EH (cell line): ENCODE measurements at regions not wholly inside any gene's neighbourhood (a gene's known extent, or its start where the extent isn't known, plus 50 kb on each side); places are given as distances from the start of the nearest gene placed in this dataset.
"Not testable (repeated sequence)": the region's sequence is repeated elsewhere in the genome, so short reads cannot be mapped to it uniquely, and the experiment has no call there.

Experiments
- DNase-seq: peaks from one replicate; pipeline ENCODE4 v3.0.0-alpha.2; 2015; ENCODE audit warnings: low read depth

- DNase-seq = no peak
Observed at GRCh38 chr1:115181231-115181630, 91.9 kb upstream of the TSPAN2 start.

GRCh38 chr1:115179397-115180079, 90.2 kb upstream of the TSPAN2 start:
- DNase-seq = peak; percentile 99

DNA sequence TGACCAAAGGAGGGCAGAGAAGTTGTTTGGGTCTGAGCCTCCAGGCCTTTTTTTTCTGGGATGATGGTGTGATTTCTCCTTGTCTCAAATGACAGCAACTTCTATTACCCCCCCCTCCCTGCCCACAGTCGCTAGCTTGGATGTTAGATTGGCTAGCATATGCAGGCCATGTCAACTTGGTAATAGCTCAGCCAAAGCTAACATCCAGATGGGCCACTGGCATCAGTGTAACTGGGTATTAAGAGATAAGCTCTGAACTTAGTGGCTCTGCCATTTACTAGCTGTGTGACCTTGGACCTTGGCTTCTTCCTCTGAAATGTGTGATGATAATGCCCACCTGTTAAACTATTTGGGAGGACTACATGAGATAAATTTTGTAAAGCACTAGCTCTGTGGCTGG, 86.9 kb upstream of the TSPAN2 start:
- DNase-seq = no peak

GRCh38 chr1:115175596-115175995, 86.3 kb upstream of the TSPAN2 start:
- DNase-seq = no peak

DNA sequence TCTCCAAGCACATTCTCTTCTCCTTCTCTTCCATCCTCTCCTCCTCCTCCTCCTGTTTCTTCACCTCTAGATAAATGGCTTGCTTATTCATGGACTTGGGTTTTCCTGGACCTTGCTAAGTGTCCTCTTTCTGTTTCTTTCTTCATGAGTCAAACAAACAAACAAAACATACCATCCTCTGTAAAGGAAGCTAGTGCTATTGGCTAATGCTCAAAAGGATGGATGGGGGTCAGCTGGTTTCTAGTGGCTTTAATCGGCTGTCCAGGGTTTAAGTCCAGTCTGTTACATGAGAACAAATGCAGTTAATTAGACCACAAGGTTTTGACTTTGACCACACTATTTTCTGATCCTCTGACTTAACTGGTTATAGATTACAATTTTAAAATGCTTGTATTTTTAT, 83.8 kb upstream of the TSPAN2 start:
- DNase-seq = peak; percentile 78

- DNase-seq = no peak
Observed at GRCh38 chr1:115172270-115172669, 83.0 kb upstream of the TSPAN2 start.

DNA sequence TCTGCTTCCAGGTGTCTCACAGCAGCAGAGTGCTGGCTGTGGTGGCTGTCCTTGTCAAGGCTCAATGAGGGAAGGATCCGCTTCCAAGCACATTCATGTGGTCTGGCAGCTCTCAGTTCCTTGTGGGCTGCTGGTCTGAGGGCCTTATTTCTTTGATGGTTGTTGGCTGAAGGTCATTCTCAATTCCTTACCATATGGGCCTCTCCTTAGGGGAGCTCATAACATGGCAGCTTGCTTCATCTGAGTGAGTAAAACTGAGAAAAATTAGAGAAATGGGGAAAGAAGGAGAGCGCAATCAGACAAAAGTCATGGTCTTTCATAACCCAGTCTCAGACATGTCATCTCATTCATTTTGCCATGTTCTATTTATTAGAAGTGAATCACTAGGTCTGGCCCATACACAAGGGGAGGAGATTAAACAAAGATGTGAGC, 81.7 kb upstream of the TSPAN2 start:
- peak; percentile 34 for DNase-seq

DNA sequence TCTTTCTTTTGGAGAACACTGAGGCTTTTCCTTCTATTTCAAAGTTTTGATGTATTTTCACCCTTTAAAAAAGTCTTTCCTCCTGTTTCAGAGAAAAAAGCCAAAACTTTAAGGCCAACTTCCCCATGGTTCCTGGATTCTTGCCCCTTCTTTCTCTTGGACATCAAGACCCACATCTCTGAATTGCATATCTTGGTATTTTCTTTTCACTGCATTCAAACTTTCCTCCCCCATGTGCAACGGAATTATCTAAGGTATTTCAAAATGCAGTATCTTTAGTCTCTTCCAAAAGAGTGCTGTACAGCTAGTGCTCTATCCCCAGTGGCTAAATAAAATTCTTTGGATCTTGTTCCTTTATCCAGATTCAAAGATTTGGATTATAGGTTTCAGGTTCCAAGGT, 81.1 kb upstream of the TSPAN2 start:
- DNase-seq = no peak

- DNase-seq = peak; percentile 66
Observed at GRCh38 chr1:115168026-115168425, 78.7 kb upstream of the TSPAN2 start.

GRCh38 chr1:115166531-115167091, 77.3 kb upstream of the TSPAN2 start:
- peak; percentile 89 for DNase-seq

DNA sequence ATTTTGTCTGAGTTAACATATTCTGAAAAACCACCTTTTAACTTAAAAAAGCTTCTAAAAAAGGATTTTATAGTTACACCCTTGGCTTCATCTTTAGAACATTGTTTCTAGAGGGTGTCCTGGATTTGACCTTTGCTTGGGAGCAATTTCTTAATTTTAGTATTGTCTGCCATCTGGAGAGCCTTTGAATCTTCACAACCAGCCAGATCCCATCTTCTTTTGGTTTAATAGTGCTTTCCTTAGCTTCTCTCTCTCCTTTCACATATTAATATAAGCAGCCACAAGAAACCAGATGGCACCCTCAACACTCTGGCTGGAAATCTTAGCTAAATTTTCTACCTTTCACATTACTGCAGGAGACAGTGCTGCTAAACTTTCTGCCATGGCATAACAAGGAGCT, 76.5 kb upstream of the TSPAN2 start:
- DNase-seq = no peak

GRCh38 chr1:115164940-115165705, 75.8 kb upstream of the TSPAN2 start:
- no peak for DNase-seq

DNA sequence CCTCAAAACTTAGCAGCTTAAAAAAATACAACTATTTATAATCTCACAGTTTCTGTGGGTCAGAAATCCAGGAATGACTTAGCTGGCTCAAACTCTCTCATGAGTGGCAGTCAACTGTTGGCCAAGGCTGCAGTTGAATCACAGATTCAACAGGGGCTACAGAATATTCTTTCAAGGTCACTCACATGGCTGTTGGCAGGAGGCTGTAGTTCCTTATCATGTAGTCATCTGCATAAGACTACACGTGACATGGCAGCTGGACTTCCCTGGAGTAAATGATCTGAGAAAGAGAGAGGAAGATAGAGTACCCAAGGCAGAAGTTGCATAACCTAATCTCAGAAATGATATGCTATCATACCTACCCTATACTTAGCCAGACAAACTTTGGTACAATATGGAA, 75.2 kb upstream of the TSPAN2 start:
- DNase-seq = peak; percentile 35

DNA sequence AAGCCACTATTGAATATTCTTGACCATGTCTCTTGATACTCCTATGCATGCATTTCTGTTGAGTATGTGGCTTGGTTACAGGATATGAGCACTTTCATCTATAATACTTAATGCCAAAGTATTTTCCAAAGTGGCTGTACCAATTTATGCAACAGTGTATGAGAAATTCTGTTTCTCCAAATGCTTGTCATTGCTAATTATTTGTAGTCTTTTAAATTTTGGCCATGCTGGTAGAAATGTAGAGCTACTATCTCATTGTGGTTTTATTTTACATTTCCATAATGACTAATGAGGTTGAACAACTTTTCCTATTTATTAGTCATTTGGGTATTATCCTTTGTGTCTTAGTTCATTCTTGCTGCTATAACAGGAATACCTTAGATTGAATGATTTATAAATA, 71.4 kb upstream of the TSPAN2 start:
- peak; percentile 65 for DNase-seq

GRCh38 chr1:115159958-115160357, 70.7 kb upstream of the TSPAN2 start:
- DNase-seq = no peak

- peak; percentile 87 for DNase-seq
Observed at GRCh38 chr1:115158181-115158580, 68.9 kb upstream of the TSPAN2 start.

GRCh38 chr1:115156826-115157468, 67.6 kb upstream of the TSPAN2 start:
- no peak for DNase-seq

DNA sequence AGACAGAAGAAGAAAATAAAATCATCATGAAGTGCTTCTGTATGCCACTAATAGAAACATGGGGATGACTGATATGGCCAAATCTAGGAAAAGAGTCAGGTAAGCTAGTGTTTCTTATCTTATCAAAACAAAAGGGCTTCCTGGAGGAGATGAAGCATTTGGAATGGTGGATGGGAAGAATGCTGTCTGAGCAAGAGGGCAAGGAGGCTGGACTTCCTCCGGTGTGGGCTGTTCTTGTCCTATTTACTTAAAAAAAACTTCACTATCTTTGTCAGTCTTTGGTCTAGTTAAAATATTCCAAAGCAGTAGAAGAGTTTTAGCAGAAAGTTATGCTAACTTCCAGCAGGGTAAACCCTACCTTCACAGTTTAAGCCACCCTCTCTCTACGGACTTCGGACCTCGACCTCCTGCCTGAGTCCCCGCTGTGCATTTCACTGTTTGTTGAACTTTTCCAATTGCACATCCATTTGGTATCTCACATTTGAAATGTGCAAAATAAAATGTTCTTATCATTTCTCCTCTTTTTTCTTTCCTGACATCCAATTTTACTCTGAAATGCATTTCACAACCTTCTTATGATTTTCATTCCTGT, 64.8 kb upstream of the TSPAN2 start:
- no peak for DNase-seq

GRCh38 chr1:115147928-115148327, 58.6 kb upstream of the TSPAN2 start:
- not testable (repeated sequence) for DNase-seq

- DNase-seq = no peak
Observed at GRCh38 chr1:115145226-115145625, 55.9 kb upstream of the TSPAN2 start.

GRCh38 chr1:115144176-115144575, 54.9 kb upstream of the TSPAN2 start:
- no peak for DNase-seq

GRCh38 chr1:115142616-115143015, 53.3 kb upstream of the TSPAN2 start:
- peak; percentile 67 for DNase-seq

DNA sequence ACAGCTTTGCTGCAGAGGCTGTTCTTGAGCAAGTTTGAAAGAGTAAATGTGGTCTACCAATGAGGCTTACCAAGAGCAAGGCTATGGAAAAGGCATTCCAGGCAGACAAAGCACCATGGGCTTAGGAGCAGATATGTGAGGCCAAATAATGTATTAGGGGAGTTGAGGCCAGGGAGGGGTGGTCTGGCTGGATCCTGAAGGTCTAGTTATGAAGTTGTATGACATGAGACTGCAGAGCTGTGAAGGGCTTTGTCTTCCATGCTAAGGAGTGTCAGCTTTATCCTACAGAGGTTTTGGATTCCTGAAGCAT, 51.8 kb upstream of the TSPAN2 start:
- DNase-seq = no peak
